ENCODE measurements at regions not wholly inside any gene's neighbourhood (a gene's known extent, or its start where the extent isn't known, plus 50 kb on each side); places are given as distances from the start of the nearest gene placed in this dataset.

DNA sequence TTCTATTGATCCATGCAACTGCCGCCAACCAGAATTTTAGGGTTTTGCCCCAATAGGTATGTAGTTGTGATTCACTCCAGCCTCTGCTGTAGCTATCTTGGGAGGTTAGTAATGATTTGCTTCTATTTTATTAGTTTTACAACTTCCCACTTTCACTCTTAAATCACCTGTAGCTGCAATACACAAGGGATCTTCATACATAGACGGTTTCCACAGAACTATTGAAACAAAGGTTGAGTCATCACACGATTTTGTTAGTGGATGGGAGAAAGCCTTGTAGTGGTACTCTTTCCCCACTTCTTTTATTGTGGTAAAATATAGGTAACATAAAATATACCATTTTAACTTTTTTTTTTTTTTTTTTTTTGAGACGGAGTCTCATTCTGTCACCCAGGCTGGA, 104.2 kb upstream of the SPRED2 start:
- no peak overlapping the region for H2AFZ ChIP-seq
- no peak for TF ChIP-seq EZH2 (IDR thresholded peaks at IDR 0.05; ENCODE audit: borderline replicate concordance)
- TF ChIP-seq, protein P1, sequence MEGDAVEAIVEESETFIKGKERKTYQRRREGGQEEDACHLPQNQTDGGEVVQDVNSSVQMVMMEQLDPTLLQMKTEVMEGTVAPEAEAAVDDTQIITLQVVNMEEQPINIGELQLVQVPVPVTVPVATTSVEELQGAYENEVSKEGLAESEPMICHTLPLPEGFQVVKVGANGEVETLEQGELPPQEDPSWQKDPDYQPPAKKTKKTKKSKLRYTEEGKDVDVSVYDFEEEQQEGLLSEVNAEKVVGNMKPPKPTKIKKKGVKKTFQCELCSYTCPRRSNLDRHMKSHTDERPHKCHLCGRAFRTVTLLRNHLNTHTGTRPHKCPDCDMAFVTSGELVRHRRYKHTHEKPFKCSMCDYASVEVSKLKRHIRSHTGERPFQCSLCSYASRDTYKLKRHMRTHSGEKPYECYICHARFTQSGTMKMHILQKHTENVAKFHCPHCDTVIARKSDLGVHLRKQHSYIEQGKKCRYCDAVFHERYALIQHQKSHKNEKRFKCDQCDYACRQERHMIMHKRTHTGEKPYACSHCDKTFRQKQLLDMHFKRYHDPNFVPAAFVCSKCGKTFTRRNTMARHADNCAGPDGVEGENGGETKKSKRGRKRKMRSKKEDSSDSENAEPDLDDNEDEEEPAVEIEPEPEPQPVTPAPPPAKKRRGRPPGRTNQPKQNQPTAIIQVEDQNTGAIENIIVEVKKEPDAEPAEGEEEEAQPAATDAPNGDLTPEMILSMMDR (IDR thresholded peaks at IDR 0.05; ENCODE audit: poor library complexity) = no peak
- TF ChIP-seq EZH2phosphoT487 (IDR thresholded peaks at IDR 0.05; ENCODE audit: low read depth, severe bottlenecking, unreplicated experiment) = no peak
- H3K79me2 ChIP-seq = no peaks in the 10 kb centered on the region
- WGBS (ENCODE audit: low lambda C conversion rate, missing lambda C conversion rate) = 84% methylated on average over 4 of the region's 4 CpGs
- DNase-seq (ENCODE audit: low spot score) = no peak
- H3K4me2 ChIP-seq = no peak overlapping the region
- no peaks in the 10 kb centered on the region for H3K9me3 ChIP-seq (ENCODE audit: low read depth)
- no peak overlapping the region for H3K27ac ChIP-seq
- H3K4me3 ChIP-seq = no peak overlapping the region
- no peaks in the 10 kb centered on the region for H3K36me3 ChIP-seq (replicated peaks; ENCODE audit: insufficient read depth, low read depth)
- H3K27me3 ChIP-seq = no peaks in the 10 kb centered on the region
- H4K20me1 ChIP-seq (ENCODE audit: insufficient read depth, poor library complexity, severe bottlenecking) = no peaks in the 10 kb centered on the region
- no peaks in the 10 kb centered on the region for H3K9me2 ChIP-seq (replicated peaks; ENCODE audit: insufficient read depth)
- peaks cover 4% of the 10 kb centered on the region for H3K4me1 ChIP-seq (ENCODE audit: insufficient read depth)

DNA sequence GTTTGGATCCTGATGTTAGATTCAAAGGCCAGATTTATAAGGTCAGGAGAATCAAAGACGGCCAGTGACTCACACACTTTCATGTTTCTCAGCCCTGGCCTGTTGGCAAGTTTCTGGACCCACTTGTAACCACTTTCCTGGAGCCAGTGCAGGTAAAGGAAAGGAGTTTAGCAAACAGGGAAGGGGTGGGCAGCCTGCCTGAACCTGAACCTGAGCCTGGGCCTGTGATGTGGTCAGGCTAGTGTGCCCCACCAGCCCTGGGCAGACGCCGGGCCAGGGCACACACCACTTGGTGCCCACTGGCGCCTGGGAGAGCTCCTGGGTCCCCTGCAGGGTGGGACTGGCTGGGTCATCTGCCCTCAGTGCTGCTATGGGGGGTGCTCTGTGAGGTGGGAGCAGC, 100.5 kb upstream of the SPRED2 start:
- 87% methylated on average over 4 of the region's 4 CpGs for WGBS (ENCODE audit: low lambda C conversion rate, missing lambda C conversion rate)
- Histone ChIP-seq H3K9me3 (ENCODE audit: low read depth) (no peaks in the 10 kb centered on the region), H3K4me3 (no peak overlapping the region), H3K27me3 (no peaks in the 10 kb centered on the region), H3K79me2 (no peaks in the 10 kb centered on the region), H3K4me2 (no peak overlapping the region), H3K4me1 (ENCODE audit: insufficient read depth) (peaks cover 5% of the 10 kb centered on the region), H3K36me3 (replicated peaks; ENCODE audit: insufficient read depth, low read depth) (no peaks in the 10 kb centered on the region), H2AFZ (no peak overlapping the region), H3K9me2 (replicated peaks; ENCODE audit: insufficient read depth) (no peaks in the 10 kb centered on the region), H4K20me1 (ENCODE audit: insufficient read depth, poor library complexity, severe bottlenecking) (no peaks in the 10 kb centered on the region), H3K27ac (no peak overlapping the region)
- TF ChIP-seq, protein P1 (IDR thresholded peaks at IDR 0.05; ENCODE audit: poor library complexity) = no peak
- TF ChIP-seq EZH2 (IDR thresholded peaks at IDR 0.05; ENCODE audit: borderline replicate concordance) (no peak), EZH2phosphoT487 (IDR thresholded peaks at IDR 0.05; ENCODE audit: low read depth, severe bottlenecking, unreplicated experiment) (no peak)
- DNase-seq (ENCODE audit: low spot score) = no peak

DNA sequence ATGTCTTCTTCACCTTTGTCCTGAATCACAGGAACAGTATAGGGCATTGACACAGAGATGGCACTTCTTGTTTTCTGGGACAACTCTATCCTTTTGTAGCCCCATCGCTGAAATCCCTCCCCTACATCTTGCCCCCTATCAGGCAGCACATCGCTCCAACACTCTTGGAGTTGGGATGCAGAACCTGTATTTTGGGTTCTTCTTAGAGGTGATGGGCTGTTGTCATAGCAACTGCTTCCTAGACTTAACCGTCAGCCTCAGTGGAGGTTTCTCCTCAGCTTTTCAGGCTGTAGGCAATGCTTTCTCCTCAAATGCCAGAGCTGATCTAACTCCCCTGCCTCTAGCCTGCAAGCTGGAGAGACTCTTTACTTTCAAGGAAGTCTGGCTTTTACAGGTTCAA, 99.9 kb upstream of the SPRED2 start:
- Histone ChIP-seq H3K36me3 (replicated peaks; ENCODE audit: insufficient read depth, low read depth) (no peaks in the 10 kb centered on the region), H3K9me3 (ENCODE audit: low read depth) (no peaks in the 10 kb centered on the region), H3K4me3 (no peak overlapping the region), H3K27me3 (no peaks in the 10 kb centered on the region), H3K4me2 (no peak overlapping the region), H3K4me1 (ENCODE audit: insufficient read depth) (peaks cover 8% of the 10 kb centered on the region), H4K20me1 (ENCODE audit: insufficient read depth, poor library complexity, severe bottlenecking) (no peaks in the 10 kb centered on the region), H3K79me2 (no peaks in the 10 kb centered on the region), H3K9me2 (replicated peaks; ENCODE audit: insufficient read depth) (no peaks in the 10 kb centered on the region), H3K27ac (no peak overlapping the region), H2AFZ (no peak overlapping the region)
- no peak for TF ChIP-seq EZH2 (IDR thresholded peaks at IDR 0.05; ENCODE audit: borderline replicate concordance)
- TF ChIP-seq, protein P1 (IDR thresholded peaks at IDR 0.05; ENCODE audit: poor library complexity) = no peak
- no peak for TF ChIP-seq EZH2phosphoT487 (IDR thresholded peaks at IDR 0.05; ENCODE audit: low read depth, severe bottlenecking, unreplicated experiment)
- DNase-seq (ENCODE audit: low spot score) = no peak
- WGBS (ENCODE audit: low lambda C conversion rate, missing lambda C conversion rate) = 92% methylated on average over 3 of the region's 3 CpGs
